ENCODE measurements at regions not wholly inside any gene's neighbourhood (a gene's known extent, or its start where the extent isn't known, plus 50 kb on each side); places are given as distances from the start of the nearest gene placed in this dataset.

- TF ChIP-seq PKNOX1 (IDR thresholded peaks at IDR 0.05), result no peak
- no peak for TF ChIP-seq SP1 (IDR thresholded peaks at IDR 0.05)
- TF ChIP-seq SUZ12 (IDR thresholded peaks at IDR 0.05), result no peak
- TF ChIP-seq ELF4 (IDR thresholded peaks at IDR 0.05), result no peak
- no peak for TF ChIP-seq HDGF (IDR thresholded peaks at IDR 0.05; ENCODE audit: borderline replicate concordance)
These were observed 109.3 kb downstream of the CTTN start for GRCh38 chr11:70507466-70508230.

All from HEK293T (cell line).